Cardiac fibroblast (primary cell): ENCODE measurements at regions not wholly inside any gene's neighbourhood (a gene's known extent, or its start where the extent isn't known, plus 50 kb on each side); places are given as distances from the start of the nearest gene placed in this dataset.
A peak's percentile ranks its signal among the peaks of the same experiment; 100 is the strongest.

Experiments
- DNase-seq, 2 donors: peaks; one replicate each; pipeline versions ENCODE4 v3.0.0 to v3.0.0-alpha.2; 2010; ENCODE audit warnings: low read depth in 2 of 2
- H3K4me3 ChIP-seq, 2 donors: replicated peaks in 1 of 2; 1 replicate in 1 of 2; 2 replicates in 1 of 2; pipeline ENCODE4 v1.5.1; 2011; ENCODE audit warnings: low read depth in 2 of 2, low read length in 2 of 2, mild to moderate bottlenecking in 2 of 2, moderate library complexity in 1 of 2
- CTCF ChIP-seq: IDR thresholded peaks from one replicate; pipeline ENCODE4 v1.5.1; 2011; ENCODE audit warnings: low read depth, mild to moderate bottlenecking, low read length, inconsistent platforms

- no peak for DNase-seq
- H3K4me3 ChIP-seq, result no peak overlapping the region
- no peak for TF ChIP-seq CTCF
Measured at GRCh38 chr2:181764095-181764963, 84.0 kb upstream of the NEUROD1 start.

GRCh38 chr2:181766129-181766528, 85.8 kb upstream of the NEUROD1 start:
- no peak for TF ChIP-seq CTCF
- no peak overlapping the region for H3K4me3 ChIP-seq
- DNase-seq, result no peak

- peak in 1 of 2 donors; percentile 74 for DNase-seq
- no peak for TF ChIP-seq CTCF
- no peak overlapping the region for H3K4me3 ChIP-seq
Measured at GRCh38 chr2:181770150-181770549, 89.8 kb upstream of the NEUROD1 start.

GRCh38 chr2:181771356-181771755, 91.0 kb upstream of the NEUROD1 start:
- no peak for DNase-seq
- no peak for TF ChIP-seq CTCF
- H3K4me3 ChIP-seq, result no peak overlapping the region

GRCh38 chr2:181772334-181772733, 92.0 kb upstream of the NEUROD1 start:
- no peak for DNase-seq
- TF ChIP-seq CTCF, result no peak
- H3K4me3 ChIP-seq, result no peak overlapping the region

- H3K4me3 ChIP-seq, result no peak overlapping the region
- no peak for TF ChIP-seq CTCF
- DNase-seq, result no peak
Measured at GRCh38 chr2:181772777-181773176, 92.5 kb upstream of the NEUROD1 start.
